SK-N-SH (cell line): ENCODE measurements at regions not wholly inside any gene's neighbourhood (a gene's known extent, or its start where the extent isn't known, plus 50 kb on each side); places are given as distances from the start of the nearest gene placed in this dataset.

Experiments
- CTCF ChIA-PET: fragments of 300-600, 350-600 bp; formaldehyde crosslinking; extraction: SDS; loops from one replicate; lab custom pipeline; 2021; lab: Yijun Ruan, JAX
- POLR2A ChIA-PET: fragments of 350-600 bp; sonication (Branson Sonifier 250); formaldehyde crosslinking; extraction: SDS; loops from one replicate; lab custom pipeline; 2020; ENCODE audit warnings: antibody characterized with exemption, inconsistent platforms; lab: Yijun Ruan, JAX
- DNase-seq: peaks from one replicate; pipeline ENCODE4 v3.0.0; 2012
- H2AFZ ChIP-seq: fragments of 200-600 bp; sonication (generic); 2 replicates; pipeline ENCODE4 v1.8.1; 2016; ENCODE audit warnings: antibody characterized with exemption, mild to moderate bottlenecking, low read depth
- H3F3A ChIP-seq: fragments of 200-600 bp; sonication (generic); replicated peaks from 2 replicates; pipeline ENCODE3; 2016; ENCODE audit warnings: antibody characterized with exemption, mild to moderate bottlenecking; ENCODE audit not compliant: insufficient read depth
- H3K27ac ChIP-seq, 2 experiments: fragments of 200-500 bp in 1 of 2; fragments of 200-600 bp in 1 of 2; sonication (Bioruptor generic) in 1 of 2; sonication (generic), shearing (Covaris generic) in 1 of 2; 2 replicates each; pipeline versions ENCODE4 v1.5.1 to v1.6.1; 2014 to 2016; ENCODE audit warnings: low read depth in 2 of 2, inconsistent platforms in 1 of 2, low read length in 1 of 2, mild to moderate bottlenecking in 1 of 2, mixed read lengths in 1 of 2
- H3K27me3 ChIP-seq: fragments of 200-600 bp; sonication (generic), shearing (Covaris generic); 2 replicates; pipeline ENCODE4 v1.6.1; 2016; ENCODE audit warnings: mixed run types; ENCODE audit not compliant: insufficient read depth
- H3K36me3 ChIP-seq, 2 experiments: fragments of 200-500 bp in 1 of 2; fragments of 200-600 bp in 1 of 2; sonication (Bioruptor generic) in 1 of 2; sonication (generic) in 1 of 2; replicated peaks in 1 of 2; 2 replicates each; pipeline versions ENCODE3 to v1.5.1; 2014 to 2016; ENCODE audit warnings: low read length in 1 of 2, mild to moderate bottlenecking in 1 of 2; ENCODE audit not compliant: insufficient read depth in 2 of 2, control insufficient read depth in 1 of 2
- H3K4me1 ChIP-seq, 2 experiments: fragments of 200-500 bp in 1 of 2; fragments of 200-600 bp in 1 of 2; sonication (Bioruptor generic) in 1 of 2; sonication (generic), shearing (Covaris generic) in 1 of 2; 2 replicates each; pipeline versions ENCODE4 v1.5.1 to v1.6.1; 2014 to 2016; ENCODE audit warnings: low read depth in 1 of 2, low read length in 1 of 2, mixed run types in 1 of 2; ENCODE audit not compliant: insufficient read depth in 2 of 2, control insufficient read depth in 1 of 2
- H3K4me2 ChIP-seq: fragments of 200-600 bp; sonication (generic), shearing (Covaris generic); 2 replicates; pipeline ENCODE4 v1.6.1; 2017; ENCODE audit warnings: mixed run types
- H3K4me3 ChIP-seq, 2 experiments: fragments of 200-500 bp in 1 of 2; fragments of 200-600 bp in 1 of 2; sonication (Bioruptor generic) in 1 of 2; sonication (generic), shearing (Covaris generic) in 1 of 2; 2 replicates each; pipeline versions ENCODE4 v1.5.1 to v1.8.1; 2014 to 2016; ENCODE audit warnings: low read depth in 2 of 2, inconsistent platforms in 1 of 2, low read length in 1 of 2, mild to moderate bottlenecking in 1 of 2, mixed read lengths in 1 of 2, moderate library complexity in 1 of 2
- H3K79me2 ChIP-seq: fragments of 200-600 bp; sonication (generic); 2 replicates; pipeline ENCODE4 v1.8.1; 2017; ENCODE audit warnings: mild to moderate bottlenecking; ENCODE audit not compliant: insufficient read depth
- H3K9ac ChIP-seq: fragments of 200-600 bp; sonication (generic); 2 replicates; pipeline ENCODE4 v1.6.1; 2017; ENCODE audit warnings: mixed run types
- H3K9me2 ChIP-seq: fragments of 200-600 bp; sonication (generic); 2 replicates; pipeline ENCODE4 v1.6.1; 2017; ENCODE audit warnings: mixed run types
- H3K9me3 ChIP-seq: fragments of 200-600 bp; sonication (generic); 2 replicates; pipeline ENCODE4 v1.6.1; 2017; ENCODE audit warnings: mixed run types, mild to moderate bottlenecking, moderate library complexity
- H4K20me1 ChIP-seq: fragments of 200-600 bp; sonication (generic); 2 replicates; pipeline ENCODE4 v1.6.1; 2017; ENCODE audit warnings: mild to moderate bottlenecking, mixed run types; ENCODE audit not compliant: insufficient read depth
- EP300 ChIP-seq, 2 experiments: IDR thresholded peaks; 2 replicates each; pipeline versions ENCODE4 v1.4.0 to v1.6.1; 2012; ENCODE audit warnings: borderline replicate concordance in 1 of 2, low read depth in 1 of 2, low read length in 1 of 2
- EZH2phosphoT487 ChIP-seq: fragments of 200-600 bp; sonication (generic); IDR thresholded peaks from 2 replicates; pipeline ENCODE4 v1.6.1; 2017; ENCODE audit warnings: low read depth, mixed run types, mild to moderate bottlenecking, antibody characterized with exemption, moderate library complexity, borderline replicate concordance
- FOXM1 ChIP-seq: IDR thresholded peaks from 2 replicates; pipeline ENCODE4 v1.4.0; 2012; ENCODE audit warnings: low read depth, mild to moderate bottlenecking
- GABPA ChIP-seq: IDR thresholded peaks from 2 replicates; pipeline ENCODE4 v1.4.0; 2012; ENCODE audit warnings: low read depth, mild to moderate bottlenecking
- GATA2 ChIP-seq: sonication (generic); formaldehyde crosslinking; IDR thresholded peaks from 2 replicates; pipeline ENCODE4 v1.5.0; 2020; ENCODE audit warnings: mild to moderate bottlenecking, missing genetic modification reagents
- JUND ChIP-seq: IDR thresholded peaks from 2 replicates; pipeline ENCODE4 v1.4.0; 2012
- MEF2A ChIP-seq: IDR thresholded peaks from 2 replicates; pipeline ENCODE4 v1.4.0; 2012; ENCODE audit warnings: low read depth, borderline replicate concordance
- MXI1 ChIP-seq: IDR thresholded peaks from 2 replicates; pipeline ENCODE4 v1.6.1; 2012; ENCODE audit warnings: mild to moderate bottlenecking, low read depth, low read length, improper control_type of control experiment
- POLR2AphosphoS5 ChIP-seq: IDR thresholded peaks from 2 replicates; pipeline ENCODE4 v1.6.1; 2012; ENCODE audit warnings: low read depth, low read length
- RAD21 ChIP-seq: IDR thresholded peaks from 2 replicates; pipeline ENCODE4 v1.6.1; 2012; ENCODE audit warnings: mild to moderate bottlenecking, low read length
- RXRA ChIP-seq: IDR thresholded peaks from 2 replicates; pipeline ENCODE4 v1.4.0; 2012; ENCODE audit warnings: low read depth, mild to moderate bottlenecking, borderline replicate concordance
- SIN3A ChIP-seq: IDR thresholded peaks from 2 replicates; pipeline ENCODE4 v1.6.1; 2012; ENCODE audit warnings: low read depth, mild to moderate bottlenecking, low read length, moderate library complexity, borderline replicate concordance
- TAF1 ChIP-seq: IDR thresholded peaks from 2 replicates; pipeline ENCODE4 v1.6.1; 2012; ENCODE audit warnings: low read depth, mild to moderate bottlenecking, low read length, moderate library complexity, borderline replicate concordance
- TCF12 ChIP-seq: IDR thresholded peaks from 2 replicates; pipeline ENCODE4 v1.4.0; 2012
- TEAD4 ChIP-seq: IDR thresholded peaks from 2 replicates; pipeline ENCODE4 v1.4.0; 2012; ENCODE audit warnings: mild to moderate bottlenecking, borderline replicate concordance; ENCODE audit not compliant: insufficient read depth
- YY1 ChIP-seq: IDR thresholded peaks from 2 replicates; pipeline ENCODE4 v1.4.0; 2012; ENCODE audit warnings: low read depth, mild to moderate bottlenecking
- whole genome bisulfite sequencing: methylation state at CpG from one replicate; pipeline ENCODE4 v1.1.6; 2017; ENCODE audit warnings: low lambda C conversion rate; 5-methylcytosine and 5-hydroxymethylcytosine counted together
- TF ChIP-seq, protein P1 (sequence below): IDR thresholded peaks from 2 replicates; pipeline ENCODE4 v1.4.0; 2012; ENCODE audit warnings: low read depth, borderline replicate concordance
- TF ChIP-seq, protein P2 (sequence below): IDR thresholded peaks from 2 replicates; pipeline ENCODE4; 2012
- TF ChIP-seq, protein P3 (sequence below): fragments of 150-350 bp; IDR thresholded peaks from 2 replicates; pipeline ENCODE4 v1.6.1; 2017; ENCODE audit warnings: antibody characterized with exemption, low read length, low read depth, borderline replicate concordance
- TF ChIP-seq, protein P4 (sequence below): IDR thresholded peaks from 2 replicates; pipeline ENCODE4 v1.4.0; 2012; ENCODE audit warnings: low read depth, borderline replicate concordance

DNA sequence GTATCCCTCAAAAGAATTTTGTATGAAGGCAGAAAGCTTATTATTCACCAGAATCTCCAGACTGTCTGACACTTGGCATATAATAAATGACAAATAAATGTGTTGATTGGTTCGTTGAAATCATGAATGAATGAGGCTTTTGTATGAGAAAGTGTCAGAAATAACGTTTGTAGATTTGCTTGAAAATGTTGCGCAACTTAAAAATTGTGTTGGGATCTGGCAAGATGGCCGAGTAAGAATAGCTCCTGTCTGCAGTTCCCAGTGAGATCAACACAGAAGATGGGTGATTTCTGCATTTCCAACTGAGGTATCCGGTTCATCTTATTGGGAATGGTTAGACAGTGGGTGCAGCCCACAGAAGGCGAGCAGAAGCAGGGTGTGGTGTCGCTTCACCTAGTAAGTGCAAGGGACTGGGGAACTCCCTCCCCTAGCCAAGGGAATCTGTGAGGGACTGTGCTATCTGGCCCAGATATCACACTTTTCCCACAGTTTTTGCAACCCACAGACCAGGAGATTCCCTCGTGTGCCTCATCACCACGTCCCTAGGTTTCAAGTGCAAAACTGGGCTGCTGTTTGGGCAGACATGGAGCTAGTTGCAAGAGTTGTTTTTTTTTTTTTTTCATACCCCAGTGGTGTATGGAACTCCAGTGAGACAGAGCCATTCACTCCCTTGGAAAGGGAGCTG is 759.0 kb downstream of the LTN1 start:
- ChIA-PET CTCF (interaction anchor here (1.2 kb wide), 1 partner anchor 62 kb away, joined by 3 read pairs; no protein-coding TSS in a partner anchor), POLR2A (no interaction called here)
- H3K9ac ChIP-seq: no peak overlapping the region
- 86% methylated on average over 9 of the region's 9 CpGs for WGBS
- no peaks in the 10 kb centered on the region for H3K9me3 ChIP-seq
- H3K27me3 ChIP-seq: no peaks in the 10 kb centered on the region
- no peak overlapping the region for H2AFZ ChIP-seq
- H3K27ac ChIP-seq: no peak overlapping the region
- no peak for DNase-seq
- H3K4me3 ChIP-seq: no peak overlapping the region
- peaks cover 18% of the 10 kb centered on the region for H3F3A ChIP-seq
- H3K79me2 ChIP-seq: no peaks in the 10 kb centered on the region
- peaks cover 0 to 10% of the 10 kb centered on the region in 2 experiments; a peak in 3 of 4 replicates for H3K4me1 ChIP-seq
- H3K4me2 ChIP-seq: no peak overlapping the region
- no peaks in the 10 kb centered on the region for H3K9me2 ChIP-seq
- TF ChIP-seq TAF1 (no peak), FOXM1 (no peak), MEF2A (no peak), RXRA (no peak), TEAD4 (no peak), RAD21 (no peak), EZH2phosphoT487 (no peak), JUND (no peak), GATA2 (CRISPR knock-in tag) (no peak), EP300 (IDR thresholded peaks at IDR 0.05; ENCODE audit: borderline replicate concordance in 1 of 2, low read depth in 1 of 2, low read length in 1 of 2) (no peak), YY1 (no peak), MXI1 (no peak), TCF12 (no peak), POLR2AphosphoS5 (no peak), SIN3A (no peak), GABPA (no peak)
- TF ChIP-seq, protein P1, sequence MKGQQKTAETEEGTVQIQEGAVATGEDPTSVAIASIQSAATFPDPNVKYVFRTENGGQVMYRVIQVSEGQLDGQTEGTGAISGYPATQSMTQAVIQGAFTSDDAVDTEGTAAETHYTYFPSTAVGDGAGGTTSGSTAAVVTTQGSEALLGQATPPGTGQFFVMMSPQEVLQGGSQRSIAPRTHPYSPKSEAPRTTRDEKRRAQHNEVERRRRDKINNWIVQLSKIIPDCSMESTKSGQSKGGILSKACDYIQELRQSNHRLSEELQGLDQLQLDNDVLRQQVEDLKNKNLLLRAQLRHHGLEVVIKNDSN: no peak
- TF ChIP-seq, protein P2, sequence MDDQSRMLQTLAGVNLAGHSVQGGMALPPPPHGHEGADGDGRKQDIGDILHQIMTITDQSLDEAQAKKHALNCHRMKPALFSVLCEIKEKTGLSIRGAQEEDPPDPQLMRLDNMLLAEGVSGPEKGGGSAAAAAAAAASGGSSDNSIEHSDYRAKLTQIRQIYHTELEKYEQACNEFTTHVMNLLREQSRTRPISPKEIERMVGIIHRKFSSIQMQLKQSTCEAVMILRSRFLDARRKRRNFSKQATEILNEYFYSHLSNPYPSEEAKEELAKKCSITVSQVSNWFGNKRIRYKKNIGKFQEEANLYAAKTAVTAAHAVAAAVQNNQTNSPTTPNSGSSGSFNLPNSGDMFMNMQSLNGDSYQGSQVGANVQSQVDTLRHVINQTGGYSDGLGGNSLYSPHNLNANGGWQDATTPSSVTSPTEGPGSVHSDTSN: no peak
- TF ChIP-seq, protein P3, sequence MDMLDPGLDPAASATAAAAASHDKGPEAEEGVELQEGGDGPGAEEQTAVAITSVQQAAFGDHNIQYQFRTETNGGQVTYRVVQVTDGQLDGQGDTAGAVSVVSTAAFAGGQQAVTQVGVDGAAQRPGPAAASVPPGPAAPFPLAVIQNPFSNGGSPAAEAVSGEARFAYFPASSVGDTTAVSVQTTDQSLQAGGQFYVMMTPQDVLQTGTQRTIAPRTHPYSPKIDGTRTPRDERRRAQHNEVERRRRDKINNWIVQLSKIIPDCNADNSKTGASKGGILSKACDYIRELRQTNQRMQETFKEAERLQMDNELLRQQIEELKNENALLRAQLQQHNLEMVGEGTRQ: no peak
- TF ChIP-seq, protein P4, sequence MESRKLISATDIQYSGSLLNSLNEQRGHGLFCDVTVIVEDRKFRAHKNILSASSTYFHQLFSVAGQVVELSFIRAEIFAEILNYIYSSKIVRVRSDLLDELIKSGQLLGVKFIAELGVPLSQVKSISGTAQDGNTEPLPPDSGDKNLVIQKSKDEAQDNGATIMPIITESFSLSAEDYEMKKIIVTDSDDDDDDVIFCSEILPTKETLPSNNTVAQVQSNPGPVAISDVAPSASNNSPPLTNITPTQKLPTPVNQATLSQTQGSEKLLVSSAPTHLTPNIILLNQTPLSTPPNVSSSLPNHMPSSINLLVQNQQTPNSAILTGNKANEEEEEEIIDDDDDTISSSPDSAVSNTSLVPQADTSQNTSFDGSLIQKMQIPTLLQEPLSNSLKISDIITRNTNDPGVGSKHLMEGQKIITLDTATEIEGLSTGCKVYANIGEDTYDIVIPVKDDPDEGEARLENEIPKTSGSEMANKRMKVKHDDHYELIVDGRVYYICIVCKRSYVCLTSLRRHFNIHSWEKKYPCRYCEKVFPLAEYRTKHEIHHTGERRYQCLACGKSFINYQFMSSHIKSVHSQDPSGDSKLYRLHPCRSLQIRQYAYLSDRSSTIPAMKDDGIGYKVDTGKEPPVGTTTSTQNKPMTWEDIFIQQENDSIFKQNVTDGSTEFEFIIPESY: no peak
- H3K36me3 ChIP-seq: no peaks in the 10 kb centered on the region
- H4K20me1 ChIP-seq: no peaks in the 10 kb centered on the region
